CD4-positive, alpha-beta T cell treated with Interleukin-12 subunit alpha and Interleukin-12 subunit beta, for 1 hour (primary cell): ENCODE measurements at regions not wholly inside any gene's neighbourhood (a gene's known extent, or its start where the extent isn't known, plus 50 kb on each side); places are given as distances from the start of the nearest gene placed in this dataset.

Source experiments
- DNase-seq: peaks from one replicate; pipeline ENCODE4 v3.0.0-alpha.2; 2020

- no peak for DNase-seq
Observed at GRCh38 chr15:47292638-47293190, 424.6 kb upstream of the SEMA6D start.

DNA sequence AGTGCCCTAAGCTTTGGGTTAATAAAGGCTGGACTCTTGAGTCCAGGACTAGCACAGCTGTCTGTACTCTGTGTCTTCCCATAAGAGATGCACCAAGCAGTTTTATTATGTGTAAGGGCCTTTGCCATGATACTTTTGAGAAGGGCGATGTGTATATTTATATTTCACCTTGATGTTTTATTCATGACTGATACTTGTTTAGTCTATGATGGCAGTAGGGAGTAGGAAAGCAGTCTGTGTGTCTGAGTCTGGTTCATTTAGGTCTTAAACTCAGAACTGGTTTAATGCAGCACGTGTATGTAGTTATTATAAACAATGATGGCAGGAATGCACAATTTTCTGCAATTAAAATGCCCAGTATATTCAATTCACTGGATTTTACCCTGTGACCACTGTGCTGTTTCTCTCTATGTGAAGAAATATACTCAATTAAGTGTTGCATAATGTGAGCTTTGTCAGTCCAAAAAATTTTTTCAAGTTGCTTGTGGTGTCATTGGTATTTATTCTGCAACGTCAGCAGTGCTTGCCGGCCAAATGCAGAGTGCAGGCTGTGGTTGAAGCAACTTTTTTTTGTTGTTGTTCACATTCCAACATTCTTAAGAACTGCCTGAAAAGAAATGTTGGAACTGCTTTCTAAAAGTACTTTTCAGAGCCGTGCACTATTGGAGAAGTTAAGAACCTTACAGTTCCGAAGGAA is 423.7 kb upstream of the SEMA6D start:
- no peak for DNase-seq

GRCh38 chr15:47294765-47295259 is 422.5 kb upstream of the SEMA6D start:
- no peak for DNase-seq

GRCh38 chr15:47296881-47297280 is 420.4 kb upstream of the SEMA6D start:
- DNase-seq, result no peak

GRCh38 chr15:47299846-47300434 is 417.4 kb upstream of the SEMA6D start:
- DNase-seq, result no peak

DNA sequence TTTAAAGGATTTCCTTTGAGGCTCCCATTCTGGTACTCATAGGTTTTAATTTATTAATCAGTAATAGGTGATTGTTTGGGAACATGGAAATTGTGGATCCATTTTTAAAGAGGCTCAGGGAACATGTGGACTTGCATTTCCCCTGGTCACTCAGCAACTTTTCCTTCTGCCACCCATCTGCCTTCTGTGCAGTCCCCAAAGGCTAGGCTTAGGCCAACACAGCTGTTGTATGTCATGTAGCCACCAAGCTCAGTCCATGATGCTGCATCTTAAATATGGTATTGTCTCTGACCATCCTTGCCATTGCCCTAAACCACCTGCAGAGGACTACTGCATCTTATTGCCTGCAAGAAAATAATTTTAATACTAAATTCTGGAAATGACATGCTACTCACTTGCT is 416.7 kb upstream of the SEMA6D start:
- no peak for DNase-seq

- DNase-seq, result no peak
Observed at GRCh38 chr15:47301481-47301880, 415.8 kb upstream of the SEMA6D start.

DNA sequence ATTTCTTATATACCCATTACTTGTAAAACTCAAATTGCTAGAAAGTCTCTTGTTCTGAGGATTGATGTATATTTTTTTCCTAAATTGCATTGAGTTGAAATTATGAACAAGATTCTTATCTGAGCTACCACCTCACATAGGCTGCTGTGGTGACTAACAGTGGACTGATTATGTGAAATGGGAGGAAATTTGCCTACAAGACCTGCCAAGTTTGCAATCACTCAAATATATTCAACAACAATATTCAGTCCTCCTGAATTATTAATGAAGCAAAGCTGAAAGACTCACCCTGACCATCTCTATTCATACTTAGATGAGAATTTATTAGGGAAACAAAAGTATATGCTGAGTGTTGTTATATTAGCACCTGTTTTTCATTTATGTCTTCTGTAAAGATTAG is 412.6 kb upstream of the SEMA6D start:
- DNase-seq, result no peak

- DNase-seq, result no peak
Observed at GRCh38 chr15:47312161-47312560, 405.1 kb upstream of the SEMA6D start.

GRCh38 chr15:47326410-47327333 is 390.6 kb upstream of the SEMA6D start:
- no peak for DNase-seq

- DNase-seq, result no peak
Observed at GRCh38 chr15:47331829-47332393, 385.4 kb upstream of the SEMA6D start.

DNA sequence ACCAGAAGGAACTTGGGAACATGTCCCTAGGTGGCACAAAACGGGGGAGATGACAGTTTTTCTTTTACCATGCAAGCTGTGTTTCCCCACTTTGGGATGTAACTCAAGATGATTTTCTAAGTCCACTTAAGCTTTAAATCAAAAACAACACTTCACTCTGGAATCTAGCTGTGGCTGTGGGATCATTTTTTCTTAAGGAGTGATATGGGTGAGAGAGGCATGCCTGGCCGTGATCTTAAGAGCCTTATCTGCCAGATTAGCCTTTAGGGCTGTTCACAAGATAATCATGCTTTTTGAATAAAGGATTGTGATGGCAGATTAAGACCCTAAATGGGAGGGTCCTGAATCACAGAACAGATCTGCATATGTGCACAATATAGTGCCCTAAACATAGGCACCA is 384.8 kb upstream of the SEMA6D start:
- DNase-seq, result no peak

- DNase-seq, result no peak
Observed at GRCh38 chr15:47333734-47334133, 383.6 kb upstream of the SEMA6D start.

DNA sequence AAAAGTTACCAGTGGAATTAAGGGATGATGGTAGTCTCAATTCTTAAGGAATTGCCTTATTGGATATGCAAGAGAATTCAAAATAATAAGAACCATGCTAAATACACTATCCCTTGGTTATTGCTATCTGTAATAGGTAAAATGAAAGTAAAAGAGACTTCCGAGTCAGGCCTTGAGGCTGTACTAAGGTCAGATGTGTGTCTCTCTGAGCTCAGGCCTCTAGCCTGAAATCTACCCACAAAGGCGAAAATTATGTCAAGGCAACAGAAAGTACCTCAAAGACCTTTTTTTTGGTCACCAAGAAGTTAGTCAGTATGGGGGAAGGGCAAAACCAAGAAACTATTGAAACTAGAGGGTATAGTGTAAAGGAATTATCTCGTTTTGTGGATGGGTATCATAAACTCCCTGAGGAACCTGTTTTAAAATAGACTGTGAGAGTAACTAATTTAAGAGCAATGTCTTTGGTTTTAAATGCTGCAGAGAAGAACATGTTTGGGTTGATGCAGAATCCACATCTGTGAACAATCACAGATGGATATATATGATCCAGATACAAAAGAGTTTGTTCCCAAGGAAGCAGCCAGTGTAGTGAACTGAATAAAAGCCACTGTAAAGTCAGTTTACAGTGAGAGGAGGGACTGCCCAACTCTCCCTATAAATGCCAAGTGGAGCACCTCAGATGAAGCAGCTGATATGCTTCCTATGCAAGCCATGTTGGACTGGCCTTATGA is 382.3 kb upstream of the SEMA6D start:
- no peak for DNase-seq

DNA sequence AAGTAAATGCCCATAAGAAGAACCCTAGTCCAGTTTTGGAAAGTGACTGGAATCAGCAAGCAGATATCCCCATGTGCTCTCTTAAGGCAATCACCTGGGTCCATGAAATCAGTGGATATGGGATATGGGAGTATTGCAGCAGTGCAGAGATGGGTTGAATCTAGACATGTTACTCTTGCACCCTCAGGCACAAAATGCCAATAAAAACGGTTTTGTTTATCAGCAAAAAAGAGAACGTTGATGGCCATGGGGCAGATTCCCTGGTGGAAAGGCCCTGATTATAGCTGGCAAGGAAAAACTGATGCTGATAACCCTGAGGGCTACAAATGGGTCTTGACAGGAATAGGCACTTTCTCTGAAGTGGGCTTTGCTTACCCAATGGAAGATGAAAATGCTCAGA is 380.2 kb upstream of the SEMA6D start:
- no peak for DNase-seq

DNA sequence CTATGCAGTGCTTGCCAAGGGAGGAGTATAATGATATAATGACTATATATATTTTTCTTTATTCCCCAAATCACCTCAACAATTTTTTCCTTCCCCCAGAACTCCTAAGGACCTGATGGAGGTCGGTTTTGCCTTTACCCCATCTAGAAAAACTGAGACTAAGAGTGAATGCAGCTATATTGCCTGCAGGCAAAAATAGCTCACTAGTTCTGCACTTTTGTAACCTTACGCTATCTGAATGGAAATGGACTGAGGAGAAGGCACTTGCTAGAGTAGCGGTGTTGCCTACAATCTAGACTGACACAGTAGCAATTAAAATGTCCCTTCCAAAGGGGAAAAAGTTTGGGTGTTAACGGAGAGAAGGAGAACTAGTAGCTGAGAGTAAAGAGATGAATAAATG is 379.5 kb upstream of the SEMA6D start:
- DNase-seq, result no peak

DNA sequence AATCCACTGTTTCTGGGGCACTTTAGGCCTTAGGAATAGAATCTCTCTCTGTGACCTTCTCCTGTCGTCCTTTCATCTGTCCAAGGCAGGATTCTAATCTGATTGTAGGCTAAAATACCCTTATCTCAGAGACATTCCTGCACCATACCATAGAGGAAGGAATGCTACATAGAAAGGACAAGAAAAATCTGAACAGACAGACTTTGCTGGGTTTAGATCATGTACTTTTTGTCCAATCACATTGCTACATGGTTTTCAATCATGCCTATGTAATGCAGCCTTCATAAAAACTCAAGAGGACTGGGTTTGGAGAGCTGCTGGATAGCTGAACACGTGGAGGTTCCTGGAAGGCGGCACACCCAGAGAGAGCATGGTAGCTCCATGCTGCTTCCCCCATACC is 378.5 kb upstream of the SEMA6D start:
- no peak for DNase-seq

DNA sequence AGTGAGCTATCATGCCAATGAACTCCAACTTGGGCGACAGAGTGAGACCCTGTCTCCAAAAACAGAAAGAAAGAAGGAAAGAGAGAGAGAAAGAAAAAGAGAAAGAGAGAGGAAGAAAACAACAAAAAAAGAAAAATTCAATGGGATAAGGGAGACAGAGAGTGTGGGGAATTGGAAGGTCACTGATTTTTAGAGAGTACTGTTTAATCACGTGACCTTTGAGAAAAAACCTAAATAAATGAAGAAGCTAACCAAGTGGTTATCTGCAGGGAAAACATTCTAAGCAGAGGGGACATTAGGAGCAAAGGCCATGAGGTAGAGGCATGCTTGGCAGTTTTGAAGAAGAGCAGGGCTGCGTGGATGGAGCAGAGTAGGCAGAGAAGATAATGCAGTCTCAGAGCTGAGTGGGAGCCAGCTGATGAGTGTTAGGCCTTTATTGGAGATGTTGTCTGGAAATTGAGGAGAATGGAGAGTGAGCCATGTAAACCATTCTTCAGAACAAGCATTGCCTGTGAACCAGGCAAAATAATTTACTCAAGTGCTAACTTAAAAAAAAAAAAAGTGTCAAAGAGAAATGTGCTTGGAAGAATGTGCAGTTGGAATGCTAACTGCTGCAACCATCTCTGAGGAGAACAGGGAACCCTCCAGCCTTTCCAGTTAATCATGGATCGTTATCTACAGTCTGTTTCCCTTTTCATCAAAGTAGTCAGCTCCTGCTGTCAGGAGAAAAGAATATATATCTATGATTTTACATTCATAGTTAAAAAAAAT is 377.3 kb upstream of the SEMA6D start:
- no peak for DNase-seq

DNA sequence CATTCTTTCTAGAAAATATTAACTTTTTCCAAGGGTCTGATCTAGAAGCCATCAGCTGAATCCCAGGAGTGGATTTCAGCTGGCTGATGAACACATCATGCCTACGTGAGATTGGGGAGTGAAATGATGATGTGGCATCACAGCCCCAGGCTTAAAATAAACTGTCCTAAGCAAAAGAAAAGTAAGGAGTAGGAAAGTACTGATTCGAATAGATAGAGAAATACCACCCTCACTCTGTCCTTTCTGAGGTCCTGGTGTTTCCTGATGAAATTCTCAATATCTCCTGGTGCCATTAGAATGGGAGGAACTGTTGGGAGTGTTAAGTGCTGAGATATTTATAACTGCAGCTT is 376.8 kb upstream of the SEMA6D start:
- DNase-seq, result no peak

GRCh38 chr15:47349179-47349578 is 368.1 kb upstream of the SEMA6D start:
- DNase-seq, result no peak

- DNase-seq, result no peak
Observed at GRCh38 chr15:47351501-47351900, 365.8 kb upstream of the SEMA6D start.

DNA sequence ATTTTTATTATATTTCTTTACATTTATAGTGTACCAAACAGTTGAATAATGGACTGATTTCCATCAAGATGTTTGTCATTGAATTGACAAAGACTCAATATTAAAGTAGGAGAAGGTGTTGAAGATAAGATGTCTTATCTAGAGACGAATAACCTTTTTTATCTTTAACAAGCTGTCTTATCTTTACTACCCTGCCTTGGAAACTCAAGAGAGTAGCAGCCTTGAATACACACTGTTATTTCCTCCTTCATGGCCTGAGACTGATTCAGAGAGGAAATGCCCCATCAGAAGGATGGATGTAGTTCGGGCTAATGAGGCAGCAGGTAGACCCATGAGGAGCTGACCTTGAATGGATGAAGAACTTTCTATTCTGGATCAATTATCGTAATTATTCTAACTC is 365.1 kb upstream of the SEMA6D start:
- DNase-seq, result no peak
